ENCODE measurements at regions not wholly inside any gene's neighbourhood (a gene's known extent, or its start where the extent isn't known, plus 50 kb on each side); places are given as distances from the start of the nearest gene placed in this dataset.

- Histone ChIP-seq H3K9me3 (ENCODE audit: control insufficient read depth in 1 of 2, low read length in 2 of 2) (no peaks in the 10 kb centered on the region), H3K36me3 (ENCODE audit: insufficient read depth, low read length) (no peaks in the 10 kb centered on the region), H3K27ac (ENCODE audit: low read depth, low read length) (no peak overlapping the region), H3K4me3 (ENCODE audit: low read length in 2 of 2) (no peak overlapping the region), H3K4me1 (ENCODE audit: insufficient read depth, low read length) (no peaks in the 10 kb centered on the region), H3K27me3 (ENCODE audit: insufficient read depth, low read length) (peaks cover 5% of the 10 kb centered on the region)
- Mint-ChIP-seq H3K4me3 (no peak overlapping the region), H3K9me3 (peaks cover 0 to 12% (median 6%) of the 10 kb centered on the region in 8 donors), H3K27ac (no peak overlapping the region), H3K27me3 (peaks cover 17 to 23% of the 10 kb centered on the region in 2 donors), H3K4me1 (no peaks in the 10 kb centered on the region), H3K36me3 (no peaks in the 10 kb centered on the region)
- ChIA-PET POLR2A (ENCODE audit: partially characterized antibody) (no interaction called here), CTCF (ENCODE audit: partially characterized antibody) (no interaction called here)
- no peak for DNase-seq
- intact Hi-C loops (cut with micrococcal nuclease), result no loop called here
These were observed 57.8 kb upstream of the NKX1-1 start for GRCh38 chr4:1463927-1464540.

- Mint-ChIP-seq H3K4me3 (peak overlapping the region in 1 of 8 donors; percentile 4), H3K9me3 (peaks cover 0 to 10% (median 6%) of the 10 kb centered on the region in 8 donors), H3K27ac (no peak overlapping the region), H3K27me3 (peaks cover 20 to 24% of the 10 kb centered on the region in 2 donors), H3K36me3 (peaks cover 0 to 2% of the 10 kb centered on the region in 2 donors), H3K4me1 (no peaks in the 10 kb centered on the region)
- DNase-seq, result no peak
- POLR2A ChIA-PET (ENCODE audit: partially characterized antibody), result no interaction called here
- H3K27me3 ChIP-seq (ENCODE audit: insufficient read depth, low read length), result peaks cover 5% of the 10 kb centered on the region
- no peak overlapping the region for H3K27ac ChIP-seq (ENCODE audit: low read depth, low read length)
- H3K4me1 ChIP-seq (ENCODE audit: insufficient read depth, low read length), result no peaks in the 10 kb centered on the region
- no peaks in the 10 kb centered on the region for H3K36me3 ChIP-seq (ENCODE audit: insufficient read depth, low read length)
- no peak overlapping the region for H3K4me3 ChIP-seq (ENCODE audit: low read length in 2 of 2)
- intact Hi-C loops (cut with micrococcal nuclease), result no loop called here
- H3K9me3 ChIP-seq (ENCODE audit: control insufficient read depth in 1 of 2, low read length in 2 of 2), result no peaks in the 10 kb centered on the region
- CTCF ChIA-PET (ENCODE audit: partially characterized antibody), result no interaction called here
These were observed 57.1 kb upstream of the NKX1-1 start for GRCh38 chr4:1463088-1463926.

- no peaks in the 10 kb centered on the region for H3K4me1 ChIP-seq (ENCODE audit: insufficient read depth, low read length)
- H3K27ac Mint-ChIP-seq, result no peak overlapping the region
- H3K27ac ChIP-seq (ENCODE audit: low read depth, low read length), result no peak overlapping the region
- H3K4me3 ChIP-seq (ENCODE audit: low read length in 2 of 2), result no peak overlapping the region
- no peaks in the 10 kb centered on the region for H3K9me3 ChIP-seq (ENCODE audit: control insufficient read depth in 1 of 2, low read length in 2 of 2)
- H3K36me3 Mint-ChIP-seq, result peaks cover 0 to 4% of the 10 kb centered on the region in 2 donors
- intact Hi-C loops (cut with micrococcal nuclease), result no loop called here
- no peaks in the 10 kb centered on the region for H3K36me3 ChIP-seq (ENCODE audit: insufficient read depth, low read length)
- peaks cover 5% of the 10 kb centered on the region for H3K27me3 ChIP-seq (ENCODE audit: insufficient read depth, low read length)
- no peak for DNase-seq
- POLR2A ChIA-PET (ENCODE audit: partially characterized antibody), result no interaction called here
- H3K4me1 Mint-ChIP-seq, result no peaks in the 10 kb centered on the region
- CTCF ChIA-PET (ENCODE audit: partially characterized antibody), result no interaction called here
- peaks cover 24% of the 10 kb centered on the region in 2 donors for H3K27me3 Mint-ChIP-seq
- H3K9me3 Mint-ChIP-seq, result peaks cover 0 to 5% (median 4%) of the 10 kb centered on the region in 8 donors
- H3K4me3 Mint-ChIP-seq, result no peak overlapping the region
These were observed 56.5 kb upstream of the NKX1-1 start for GRCh38 chr4:1462768-1463075.

GRCh38 chr4:1462009-1462767 is 55.9 kb upstream of the NKX1-1 start:
- CTCF ChIA-PET (ENCODE audit: partially characterized antibody), result no interaction called here
- Mint-ChIP-seq H3K36me3 (peaks cover 0 to 4% of the 10 kb centered on the region in 2 donors), H3K27ac (no peak overlapping the region), H3K9me3 (peaks cover 0 to 3% (median 2%) of the 10 kb centered on the region in 8 donors), H3K27me3 (peaks cover 25 to 27% of the 10 kb centered on the region in 2 donors), H3K4me1 (no peaks in the 10 kb centered on the region), H3K4me3 (no peak overlapping the region)
- no peak overlapping the region for H3K4me3 ChIP-seq (ENCODE audit: low read length in 2 of 2)
- H3K9me3 ChIP-seq (ENCODE audit: control insufficient read depth in 1 of 2, low read length in 2 of 2), result no peaks in the 10 kb centered on the region
- no peaks in the 10 kb centered on the region for H3K36me3 ChIP-seq (ENCODE audit: insufficient read depth, low read length)
- H3K27me3 ChIP-seq (ENCODE audit: insufficient read depth, low read length), result peaks cover 5% of the 10 kb centered on the region
- intact Hi-C loops (cut with micrococcal nuclease), result no loop called here
- H3K4me1 ChIP-seq (ENCODE audit: insufficient read depth, low read length), result no peaks in the 10 kb centered on the region
- no peak overlapping the region for H3K27ac ChIP-seq (ENCODE audit: low read depth, low read length)
- DNase-seq, result no peak
- POLR2A ChIA-PET (ENCODE audit: partially characterized antibody), result no interaction called here

- DNase-seq, result no peak
- ChIA-PET POLR2A (ENCODE audit: partially characterized antibody) (no interaction called here), CTCF (ENCODE audit: partially characterized antibody) (no interaction called here)
- Mint-ChIP-seq H3K27me3 (peaks cover 28 to 31% of the 10 kb centered on the region in 2 donors), H3K4me3 (no peak overlapping the region), H3K36me3 (peaks cover 0 to 4% of the 10 kb centered on the region in 2 donors), H3K4me1 (no peaks in the 10 kb centered on the region), H3K9me3 (peaks cover 0 to 9% (median 3%) of the 10 kb centered on the region in 8 donors), H3K27ac (no peak overlapping the region)
- Histone ChIP-seq H3K27ac (ENCODE audit: low read depth, low read length) (no peak overlapping the region), H3K27me3 (ENCODE audit: insufficient read depth, low read length) (peaks cover 5% of the 10 kb centered on the region), H3K36me3 (ENCODE audit: insufficient read depth, low read length) (no peaks in the 10 kb centered on the region), H3K4me3 (ENCODE audit: low read length in 2 of 2) (no peak overlapping the region), H3K4me1 (ENCODE audit: insufficient read depth, low read length) (no peaks in the 10 kb centered on the region), H3K9me3 (ENCODE audit: control insufficient read depth in 1 of 2, low read length in 2 of 2) (no peaks in the 10 kb centered on the region)
- intact Hi-C loops (cut with micrococcal nuclease), result no loop called here
These were observed 55.0 kb upstream of the NKX1-1 start for GRCh38 chr4:1460967-1461868.

- no peak overlapping the region for H3K4me3 Mint-ChIP-seq
- POLR2A ChIA-PET (ENCODE audit: partially characterized antibody), result no interaction called here
These were observed 53.7 kb upstream of the NKX1-1 start for GRCh38 chr4:1459722-1460511.

More at GRCh38 chr4:1459722-1460511, 53.7 kb upstream of the NKX1-1 start:
- H3K27ac Mint-ChIP-seq, result no peak overlapping the region
- peaks cover 0 to 4% of the 10 kb centered on the region in 2 donors for H3K36me3 Mint-ChIP-seq
- intact Hi-C loops (cut with micrococcal nuclease), result no loop called here
- no peaks in the 10 kb centered on the region for H3K4me1 Mint-ChIP-seq
- no peaks in the 10 kb centered on the region for H3K36me3 ChIP-seq (ENCODE audit: insufficient read depth, low read length)
- H3K9me3 ChIP-seq (ENCODE audit: control insufficient read depth in 1 of 2, low read length in 2 of 2), result no peaks in the 10 kb centered on the region
- no peak overlapping the region for H3K27ac ChIP-seq (ENCODE audit: low read depth, low read length)
- H3K27me3 ChIP-seq (ENCODE audit: insufficient read depth, low read length), result peaks cover 5% of the 10 kb centered on the region
- H3K4me3 ChIP-seq (ENCODE audit: low read length in 2 of 2), result no peak overlapping the region
- DNase-seq, result no peak
- H3K27me3 Mint-ChIP-seq, result peaks cover 28 to 31% of the 10 kb centered on the region in 2 donors
- H3K4me1 ChIP-seq (ENCODE audit: insufficient read depth, low read length), result no peaks in the 10 kb centered on the region
- H3K9me3 Mint-ChIP-seq, result peaks cover 0 to 9% (median 3%) of the 10 kb centered on the region in 8 donors
- CTCF ChIA-PET (ENCODE audit: partially characterized antibody), result no interaction called here

Data from CD4-positive, alpha-beta memory T cell (primary cell).